HG03571 (cell line): ENCODE measurements at regions not wholly inside any gene's neighbourhood (a gene's known extent, or its start where the extent isn't known, plus 50 kb on each side); places are given as distances from the start of the nearest gene placed in this dataset.

Experiments
- ATAC-seq: cut with Tn5 transposase; IDR thresholded peaks from one replicate; pipeline ENCODE4 v1.9.1; 2021; ENCODE audit not compliant: unreplicated experiment

- no peak for ATAC-seq
Measured at GRCh38 chr16:89043636-89044417, 49.8 kb upstream of the ACSF3 start.
